DOHH2 (cell line): ENCODE measurements at regions not wholly inside any gene's neighbourhood (a gene's known extent, or its start where the extent isn't known, plus 50 kb on each side); places are given as distances from the start of the nearest gene placed in this dataset.

Experiments
- H3F3A ChIP-seq: fragments of 200-600 bp; sonication (generic), shearing (Covaris generic); 2 replicates; pipeline ENCODE4 v1.6.0; 2016; ENCODE audit warnings: antibody characterized with exemption, mild to moderate bottlenecking; ENCODE audit not compliant: control insufficient read depth, insufficient read depth
- H3K27ac ChIP-seq: fragments of 200-600 bp; sonication (generic); 2 replicates; pipeline ENCODE4 v1.5.1; 2014; ENCODE audit warnings: low read depth, mild to moderate bottlenecking, low read length, moderate library complexity
- H3K27me3 ChIP-seq: fragments of 200-600 bp; sonication (generic); 2 replicates; pipeline ENCODE4 v1.6.1; 2014; ENCODE audit warnings: mild to moderate bottlenecking, low read length, mixed read lengths; ENCODE audit not compliant: control insufficient read depth
- H3K36me3 ChIP-seq: fragments of 200-600 bp; sonication (generic); 2 replicates; pipeline ENCODE4 v1.6.1; 2014; ENCODE audit warnings: mild to moderate bottlenecking, low read length, moderate library complexity, mixed read lengths; ENCODE audit not compliant: control insufficient read depth
- H3K4me1 ChIP-seq: fragments of 200-600 bp; sonication (generic); 2 replicates; pipeline ENCODE4 v1.6.1; 2014; ENCODE audit warnings: mild to moderate bottlenecking, low read length, mixed read lengths; ENCODE audit not compliant: control insufficient read depth
- H3K4me2 ChIP-seq: fragments of 200-600 bp; sonication (generic); 2 replicates; pipeline ENCODE4 v1.6.0; 2014; ENCODE audit warnings: mild to moderate bottlenecking, low read length, moderate library complexity
- H3K4me3 ChIP-seq: fragments of 200-600 bp; sonication (generic); 2 replicates; pipeline ENCODE4 v1.5.1; 2014; ENCODE audit warnings: mild to moderate bottlenecking, low read length, mixed read lengths
- H3K79me2 ChIP-seq: fragments of 200-600 bp; sonication (generic); 2 replicates; pipeline ENCODE4 v1.6.1; 2014; ENCODE audit warnings: mild to moderate bottlenecking, low read length, mixed read lengths; ENCODE audit not compliant: control insufficient read depth
- H3K9me2 ChIP-seq: fragments of 200-600 bp; sonication (generic); replicated peaks from 2 replicates; pipeline ENCODE4 v1.6.1; 2014; ENCODE audit warnings: mild to moderate bottlenecking, low read length, mixed read lengths; ENCODE audit not compliant: control insufficient read depth
- H3K9me3 ChIP-seq: fragments of 200-600 bp; sonication (generic); 2 replicates; pipeline ENCODE4 v1.6.1; 2014; ENCODE audit warnings: antibody characterized with exemption, low read length, mixed read lengths; ENCODE audit not compliant: control insufficient read depth, insufficient read depth
- H4K20me1 ChIP-seq: fragments of 200-600 bp; sonication (generic); 2 replicates; pipeline ENCODE4 v1.6.0; 2014; ENCODE audit warnings: low read depth, mild to moderate bottlenecking, antibody characterized with exemption, low read length, moderate library complexity; ENCODE audit not compliant: control insufficient read depth, insufficient read depth
- EZH2phosphoT487 ChIP-seq: fragments of 200-600 bp; sonication (generic); IDR thresholded peaks from 2 replicates; pipeline ENCODE4 v1.6.1; 2017; ENCODE audit warnings: borderline replicate concordance, mild to moderate bottlenecking, antibody characterized with exemption, low read length, moderate library complexity, mixed read lengths
- TF ChIP-seq, protein P1 (sequence below): fragments of 200-600 bp; sonication (generic); IDR thresholded peaks from one replicate; pipeline ENCODE4 v1.5.1; 2014; ENCODE audit warnings: antibody characterized with exemption, mild to moderate bottlenecking, low read depth, low read length; ENCODE audit not compliant: poor library complexity, severe bottlenecking

DNA sequence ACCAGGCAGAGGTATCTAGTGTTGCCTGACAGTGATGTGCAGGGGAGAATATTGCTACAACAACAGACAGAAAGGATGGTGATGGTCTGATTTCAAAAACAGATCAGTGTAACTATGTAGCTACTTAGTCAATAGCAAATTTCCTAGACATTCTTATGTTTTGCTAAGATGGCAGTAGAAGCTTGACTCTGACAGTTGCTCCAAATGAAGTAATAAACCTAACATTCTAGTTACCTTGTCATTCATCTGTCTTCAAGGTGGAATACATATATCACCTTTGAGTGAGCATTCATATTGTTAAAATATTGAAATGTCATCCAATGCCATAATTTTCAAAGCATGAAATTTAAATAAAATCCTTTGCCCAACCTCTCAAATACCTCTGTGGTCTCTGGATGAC is 617.4 kb downstream of the USP25 start:
- no peak overlapping the region for H3K4me3 ChIP-seq
- H3K36me3 ChIP-seq, result no peaks in the 10 kb centered on the region
- H3K9me3 ChIP-seq, result no peaks in the 10 kb centered on the region
- no peaks in the 10 kb centered on the region for H3K79me2 ChIP-seq
- no peaks in the 10 kb centered on the region for H3K9me2 ChIP-seq
- no peak overlapping the region for H3K27ac ChIP-seq
- no peaks in the 10 kb centered on the region for H4K20me1 ChIP-seq
- H3K4me1 ChIP-seq, result no peaks in the 10 kb centered on the region
- H3K27me3 ChIP-seq, result no peaks in the 10 kb centered on the region
- TF ChIP-seq, protein P1, sequence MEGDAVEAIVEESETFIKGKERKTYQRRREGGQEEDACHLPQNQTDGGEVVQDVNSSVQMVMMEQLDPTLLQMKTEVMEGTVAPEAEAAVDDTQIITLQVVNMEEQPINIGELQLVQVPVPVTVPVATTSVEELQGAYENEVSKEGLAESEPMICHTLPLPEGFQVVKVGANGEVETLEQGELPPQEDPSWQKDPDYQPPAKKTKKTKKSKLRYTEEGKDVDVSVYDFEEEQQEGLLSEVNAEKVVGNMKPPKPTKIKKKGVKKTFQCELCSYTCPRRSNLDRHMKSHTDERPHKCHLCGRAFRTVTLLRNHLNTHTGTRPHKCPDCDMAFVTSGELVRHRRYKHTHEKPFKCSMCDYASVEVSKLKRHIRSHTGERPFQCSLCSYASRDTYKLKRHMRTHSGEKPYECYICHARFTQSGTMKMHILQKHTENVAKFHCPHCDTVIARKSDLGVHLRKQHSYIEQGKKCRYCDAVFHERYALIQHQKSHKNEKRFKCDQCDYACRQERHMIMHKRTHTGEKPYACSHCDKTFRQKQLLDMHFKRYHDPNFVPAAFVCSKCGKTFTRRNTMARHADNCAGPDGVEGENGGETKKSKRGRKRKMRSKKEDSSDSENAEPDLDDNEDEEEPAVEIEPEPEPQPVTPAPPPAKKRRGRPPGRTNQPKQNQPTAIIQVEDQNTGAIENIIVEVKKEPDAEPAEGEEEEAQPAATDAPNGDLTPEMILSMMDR, result no peak
- TF ChIP-seq EZH2phosphoT487, result no peak
- no peaks in the 10 kb centered on the region for H3F3A ChIP-seq
- no peak overlapping the region for H3K4me2 ChIP-seq

DNA sequence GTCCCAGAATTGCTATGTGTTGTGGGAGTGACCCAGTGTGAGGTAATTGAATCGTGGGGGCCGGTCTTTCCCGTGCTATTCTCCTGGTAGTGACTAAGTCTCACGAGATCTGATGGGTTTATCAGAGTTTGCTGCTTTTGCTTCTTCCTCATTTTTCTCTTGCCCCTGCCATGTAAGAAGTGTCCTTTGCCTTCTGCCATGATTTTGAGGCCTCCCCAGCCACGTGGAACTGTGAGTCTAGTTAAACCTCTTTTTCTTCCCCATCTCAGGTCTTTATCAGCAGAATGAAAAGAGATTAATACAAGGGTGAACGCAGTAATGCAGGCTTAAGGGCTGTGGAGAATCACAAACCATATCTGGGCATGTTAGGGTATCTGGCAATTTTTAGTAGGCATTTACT is 624.0 kb downstream of the USP25 start:
- Histone ChIP-seq H3K27ac (no peak overlapping the region), H3K4me2 (no peak overlapping the region), H3K4me3 (no peak overlapping the region), H3K9me3 (no peaks in the 10 kb centered on the region), H3K9me2 (no peaks in the 10 kb centered on the region), H3F3A (no peaks in the 10 kb centered on the region), H4K20me1 (no peaks in the 10 kb centered on the region), H3K4me1 (no peaks in the 10 kb centered on the region), H3K27me3 (no peaks in the 10 kb centered on the region), H3K36me3 (no peaks in the 10 kb centered on the region), H3K79me2 (no peaks in the 10 kb centered on the region)
- no peak for TF ChIP-seq EZH2phosphoT487
- TF ChIP-seq, protein P1, result no peak

DNA sequence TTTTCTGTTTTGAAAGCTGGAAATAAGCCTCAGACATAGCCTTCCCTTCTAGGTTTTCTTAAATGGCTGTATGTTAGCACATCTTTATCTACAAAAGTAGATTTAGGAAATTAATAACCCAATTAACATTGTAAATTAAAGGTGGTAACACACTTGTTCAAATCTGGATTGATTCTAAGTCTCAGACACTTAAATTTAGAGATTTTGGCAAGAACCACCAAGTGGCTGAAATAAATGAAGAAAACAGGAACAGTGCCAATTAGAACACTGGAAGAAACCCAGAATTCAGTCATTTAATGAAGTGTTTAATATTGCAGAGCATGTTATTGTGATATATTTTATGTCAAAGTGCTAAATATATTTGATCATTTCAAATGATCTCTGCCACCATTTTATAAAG is 628.2 kb downstream of the USP25 start:
- Histone ChIP-seq H3K4me1 (no peaks in the 10 kb centered on the region), H3F3A (no peaks in the 10 kb centered on the region), H3K4me2 (no peak overlapping the region), H3K27me3 (no peaks in the 10 kb centered on the region), H3K27ac (no peak overlapping the region), H4K20me1 (no peaks in the 10 kb centered on the region), H3K36me3 (no peaks in the 10 kb centered on the region), H3K4me3 (no peak overlapping the region), H3K9me2 (no peaks in the 10 kb centered on the region), H3K79me2 (no peaks in the 10 kb centered on the region), H3K9me3 (no peaks in the 10 kb centered on the region)
- TF ChIP-seq, protein P1, result no peak
- TF ChIP-seq EZH2phosphoT487, result no peak

DNA sequence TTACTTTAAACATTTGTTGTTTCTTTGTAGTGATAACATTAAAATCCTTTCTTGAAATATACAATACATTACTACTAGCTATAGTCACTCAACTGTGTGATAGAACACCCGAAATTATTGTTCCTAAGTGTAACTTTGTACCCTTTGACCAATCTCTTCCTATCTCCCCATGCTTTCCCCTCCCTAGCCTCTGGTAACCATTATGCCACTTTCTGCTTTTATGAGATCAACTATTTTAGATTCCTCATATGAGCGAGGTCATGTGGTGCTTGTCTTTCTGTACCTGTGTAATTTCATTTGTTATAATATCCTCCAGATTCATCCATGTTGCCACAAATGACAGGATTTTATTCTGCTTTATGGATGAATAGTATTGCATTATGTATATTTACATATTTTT is 629.0 kb downstream of the USP25 start:
- Histone ChIP-seq H3K79me2 (no peaks in the 10 kb centered on the region), H3K4me2 (no peak overlapping the region), H3K9me2 (no peaks in the 10 kb centered on the region), H4K20me1 (no peaks in the 10 kb centered on the region), H3K36me3 (no peaks in the 10 kb centered on the region), H3K9me3 (no peaks in the 10 kb centered on the region), H3K27me3 (no peaks in the 10 kb centered on the region), H3K27ac (no peak overlapping the region), H3F3A (no peaks in the 10 kb centered on the region), H3K4me1 (no peaks in the 10 kb centered on the region), H3K4me3 (no peak overlapping the region)
- TF ChIP-seq, protein P1, result no peak
- no peak for TF ChIP-seq EZH2phosphoT487
